Endothelial cell of umbilical vein (primary cell): ENCODE measurements at regions not wholly inside any gene's neighbourhood (a gene's known extent, or its start where the extent isn't known, plus 50 kb on each side); places are given as distances from the start of the nearest gene placed in this dataset.

Experiments
- BruUV-seq: library from RNA; stranded (reverse); fragments of 400-500 nt; replicated peaks from 2 replicates; lab custom pipeline; 2021; lab: Mats Ljungman, UMichigan
- CTCF ChIA-PET: fragments of 300-600, 350-600 bp; sonication (Branson Sonifier 250); formaldehyde crosslinking; loops from one replicate; lab custom pipeline; 2021; ENCODE audit warnings: antibody characterized with exemption, inconsistent platforms; lab: Charles Lee
- POLR2A ChIA-PET: fragments of 300-600, 350-600 bp; sonication (Branson Sonifier 250); formaldehyde crosslinking; loops from one replicate; lab custom pipeline; 2021; ENCODE audit warnings: antibody characterized with exemption, inconsistent platforms; lab: Charles Lee
- DNase-seq: peaks from one replicate; pipeline ENCODE4 v3.0.0-alpha.2; 2011; ENCODE audit warnings: low read depth, low spot score
- FAIRE-seq: peaks from 2 replicates; lab custom pipeline; 2011; peaks lifted over from hg19 to GRCh38; lab: Jason Lieb, UNC
- H2AFZ ChIP-seq: 2 replicates; pipeline ENCODE4 v1.6.0; 2012; ENCODE audit warnings: low read depth, low read length, control low read depth, inconsistent platforms
- H3K27ac ChIP-seq: 2 replicates; pipeline ENCODE4 v1.5.1; 2011; ENCODE audit warnings: low read depth, mild to moderate bottlenecking, control low read depth, low read length, moderate library complexity; ENCODE audit not compliant: insufficient read depth
- H3K27me3 ChIP-seq, 2 experiments: 2 replicates each; pipeline versions ENCODE4 v1.6.0 to v1.6.1; 2011; ENCODE audit warnings: low read length in 2 of 2, mixed read lengths in 1 of 2; ENCODE audit not compliant: control insufficient read depth in 2 of 2, insufficient read depth in 2 of 2
- H3K36me3 ChIP-seq, 2 experiments: 2 replicates in 1 of 2; 3 replicates in 1 of 2; pipeline ENCODE4 v1.5.1; 2011; ENCODE audit warnings: low read length in 2 of 2, mild to moderate bottlenecking in 1 of 2, moderate library complexity in 1 of 2; ENCODE audit not compliant: control insufficient read depth in 2 of 2, insufficient read depth in 2 of 2; ENCODE audit errors: extremely low read depth in 1 of 2
- H3K4me1 ChIP-seq: 3 replicates; pipeline ENCODE4 v1.5.1; 2011; ENCODE audit warnings: mild to moderate bottlenecking, low read length; ENCODE audit not compliant: control insufficient read depth, insufficient read depth; ENCODE audit errors: extremely low read depth
- H3K4me2 ChIP-seq: 2 replicates; pipeline ENCODE4 v1.6.1; 2011; ENCODE audit warnings: low read length, control low read depth, mixed read lengths; ENCODE audit not compliant: insufficient read depth
- H3K4me3 ChIP-seq, 3 experiments: fragments of 200-600 bp in 1 of 3; sonication (generic), shearing (Covaris generic) in 1 of 3; replicated peaks in 1 of 3; 2 replicates each; pipeline ENCODE4 v1.5.1; 2011 to 2016; ENCODE audit warnings: control low read depth in 3 of 3, low read length in 3 of 3, mild to moderate bottlenecking in 2 of 3, inconsistent platforms in 1 of 3, low read depth in 1 of 3, moderate library complexity in 1 of 3; ENCODE audit not compliant: insufficient read depth in 1 of 3
- H3K79me2 ChIP-seq: 2 replicates; pipeline ENCODE4 v1.6.0; 2012; ENCODE audit warnings: low read length, inconsistent platforms; ENCODE audit not compliant: control insufficient read depth, insufficient read depth
- H3K9ac ChIP-seq: replicated peaks from 2 replicates; pipeline ENCODE3; 2011; ENCODE audit warnings: low read length, control low read depth; ENCODE audit not compliant: insufficient read depth; ENCODE audit errors: extremely low read depth
- H3K9me1 ChIP-seq: replicated peaks from 3 replicates; pipeline ENCODE4 v1.6.0; 2011; ENCODE audit warnings: mild to moderate bottlenecking, low read length; ENCODE audit not compliant: control insufficient read depth, insufficient read depth; ENCODE audit errors: extremely low read depth
- H3K9me3 ChIP-seq: replicated peaks from 2 replicates; pipeline ENCODE4 v1.5.1; 2012; ENCODE audit warnings: low read length, inconsistent platforms; ENCODE audit not compliant: control insufficient read depth, insufficient read depth
- H4K20me1 ChIP-seq: replicated peaks from 2 replicates; pipeline ENCODE3; 2011; ENCODE audit warnings: mild to moderate bottlenecking, low read length; ENCODE audit not compliant: control insufficient read depth, insufficient read depth; ENCODE audit errors: extremely low read depth
- CTCF ChIP-seq, 2 donors: IDR thresholded peaks; 1 replicate in 1 of 2; 2 replicates in 1 of 2; pipeline ENCODE4 v1.5.1; 2011; ENCODE audit warnings: low read length in 2 of 2, mild to moderate bottlenecking in 2 of 2, moderate library complexity in 2 of 2, control low read depth in 1 of 2, inconsistent platforms in 1 of 2, low read depth in 1 of 2; ENCODE audit not compliant: insufficient read depth in 1 of 2; ENCODE audit errors: extremely low read depth in 1 of 2
- EZH2 ChIP-seq: IDR thresholded peaks from 2 replicates; pipeline ENCODE4 v1.6.1; 2012; ENCODE audit warnings: borderline replicate concordance, low read depth, mild to moderate bottlenecking, moderate library complexity, low read length, inconsistent platforms; ENCODE audit not compliant: severe bottlenecking
- FOS ChIP-seq: IDR thresholded peaks from 2 replicates; pipeline ENCODE4 v1.6.1; 2011; ENCODE audit warnings: mild to moderate bottlenecking, low read length, moderate library complexity, borderline replicate concordance; ENCODE audit not compliant: insufficient read depth
- GATA2 ChIP-seq: IDR thresholded peaks from 2 replicates; pipeline ENCODE4 v1.7.0; 2011; ENCODE audit warnings: low read depth, mild to moderate bottlenecking, moderate library complexity, mixed read lengths, low read length; ENCODE audit not compliant: insufficient read length, insufficient read depth
- JUN ChIP-seq: IDR thresholded peaks from 2 replicates; pipeline ENCODE4 v1.6.1; 2011; ENCODE audit warnings: borderline replicate concordance, low read depth; ENCODE audit not compliant: insufficient read length, insufficient read depth
- MAX ChIP-seq: IDR thresholded peaks from 2 replicates; pipeline ENCODE4 v1.6.1; 2011; ENCODE audit not compliant: insufficient read depth, insufficient read length
- MYC ChIP-seq: IDR thresholded peaks from one replicate; pipeline ENCODE4 v1.6.1; 2011; ENCODE audit warnings: mild to moderate bottlenecking, low read depth, low read length
- POLR2A ChIP-seq: IDR thresholded peaks from 2 replicates; pipeline ENCODE4 v1.6.1; 2012; ENCODE audit warnings: low read depth, mild to moderate bottlenecking, control low read depth, low read length
- POLR2AphosphoS5 ChIP-seq: IDR thresholded peaks from 2 replicates; pipeline ENCODE4 v1.6.1; 2012; ENCODE audit warnings: low read depth, mild to moderate bottlenecking, control low read depth, low read length, moderate library complexity; ENCODE audit not compliant: insufficient read depth
- dilution Hi-C: fragments of 300-500 bp; cut with MboI; formaldehyde crosslinking; loops from one replicate; pipeline ENCODE4 v1.15.0; 2019; ENCODE audit warnings: low sequenced_read_pairs; ENCODE audit not compliant: extremely low pct_ligation_motif_present
- intact Hi-C: fragments of 100-400 bp; cut with micrococcal nuclease; formaldehyde crosslinking; loops from one replicate; pipeline ENCODE4 v1.10.0; 2022

DNA sequence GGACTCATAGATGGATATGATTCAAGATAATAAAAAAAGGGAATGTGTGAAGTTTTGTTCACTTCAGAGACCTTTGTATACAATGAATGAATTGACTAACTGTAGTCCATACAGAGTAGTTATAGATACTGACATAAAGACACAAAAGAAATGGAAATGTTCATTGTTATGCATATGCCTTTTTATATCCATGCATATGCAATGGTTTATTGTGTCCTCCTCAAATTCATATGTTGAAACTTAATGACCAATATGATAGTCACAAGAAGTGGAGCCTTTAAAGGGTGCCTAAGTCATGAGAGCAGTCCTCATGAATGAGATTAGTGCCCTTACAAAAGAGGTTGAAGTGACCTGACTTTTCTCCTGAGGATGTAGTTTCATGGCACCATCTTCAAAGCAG, 467.5 kb upstream of the NDST4 start:
- POLR2A ChIA-PET = no interaction called here
- Histone ChIP-seq H3K27ac (no peak overlapping the region), H4K20me1 (no peaks in the 10 kb centered on the region), H3K9ac (no peak overlapping the region), H3K9me1 (no peaks in the 10 kb centered on the region), H3K79me2 (no peaks in the 10 kb centered on the region), H3K36me3 (no peaks in the 10 kb centered on the region), H3K27me3 (no peaks in the 10 kb centered on the region), H3K9me3 (peaks cover 3% of the 10 kb centered on the region), H3K4me1 (no peaks in the 10 kb centered on the region), H2AFZ (no peak overlapping the region), H3K4me3 (no peak overlapping the region), H3K4me2 (no peak overlapping the region)
- TF ChIP-seq EZH2 = no peak
- TF ChIP-seq JUN = no peak
- TF ChIP-seq POLR2AphosphoS5 = no peak
- TF ChIP-seq MAX = no peak
- TF ChIP-seq MYC = no peak
- TF ChIP-seq GATA2 = no peak
- TF ChIP-seq POLR2A = no peak
- no peak for TF ChIP-seq FOS
- no peak for TF ChIP-seq CTCF (IDR thresholded peaks at IDR 0.05; ENCODE audit: extremely low read depth in 1 of 2, insufficient read depth in 1 of 2, low read depth in 1 of 2, low read length in 2 of 2)
- DNase-seq (no peak), FAIRE-seq (no peak)
- intact Hi-C loops = no loop called here
- dilution Hi-C loops = no loop called here
- CTCF ChIA-PET = no interaction called here
- no TSS peak for BruUV-seq
